ENCODE measurements at regions not wholly inside any gene's neighbourhood (a gene's known extent, or its start where the extent isn't known, plus 50 kb on each side); places are given as distances from the start of the nearest gene placed in this dataset.
"Not testable (repeated sequence)": the region's sequence is repeated elsewhere in the genome, so short reads cannot be mapped to it uniquely, and the experiment has no call there.

DNA sequence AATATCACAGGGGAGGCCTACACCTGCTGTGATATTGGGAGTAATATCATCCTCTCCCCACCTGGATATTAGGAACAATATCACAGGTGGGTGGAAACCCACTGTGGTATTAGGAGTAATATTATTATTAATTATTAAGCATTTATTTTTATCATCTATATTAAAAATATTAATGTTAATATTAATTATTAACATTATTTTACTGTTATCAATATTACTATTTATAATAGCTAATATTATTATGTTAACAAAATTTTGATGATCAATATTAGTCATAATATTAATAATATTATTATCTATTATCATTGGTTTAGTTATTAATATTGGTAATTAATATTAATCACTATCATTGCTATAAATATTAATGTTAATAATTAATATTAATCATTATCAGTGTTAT lies 161.1 kb upstream of the API5 start:
- H3K4me3 ChIP-seq (replicated peaks in 1 of 4; ENCODE audit: control extremely low read depth in 1 of 4, insufficient read depth in 1 of 4, low read depth in 3 of 4, low read length in 4 of 4), result no peak overlapping the region
- H3K79me2 ChIP-seq (ENCODE audit: control insufficient read depth, insufficient read depth, low read length), result no peaks in the 10 kb centered on the region
- no peaks in the 10 kb centered on the region for H3K27me3 ChIP-seq (ENCODE audit: control insufficient read depth, insufficient read depth, low read length)
- H4K20me1 ChIP-seq (ENCODE audit: control insufficient read depth, extremely low read depth, insufficient read depth, low read length), result no peaks in the 10 kb centered on the region
- TF ChIP-seq EZH2 (IDR thresholded peaks at IDR 0.05; ENCODE audit: low read length, missing control alignments), result no peak
- TF ChIP-seq, protein P1, sequence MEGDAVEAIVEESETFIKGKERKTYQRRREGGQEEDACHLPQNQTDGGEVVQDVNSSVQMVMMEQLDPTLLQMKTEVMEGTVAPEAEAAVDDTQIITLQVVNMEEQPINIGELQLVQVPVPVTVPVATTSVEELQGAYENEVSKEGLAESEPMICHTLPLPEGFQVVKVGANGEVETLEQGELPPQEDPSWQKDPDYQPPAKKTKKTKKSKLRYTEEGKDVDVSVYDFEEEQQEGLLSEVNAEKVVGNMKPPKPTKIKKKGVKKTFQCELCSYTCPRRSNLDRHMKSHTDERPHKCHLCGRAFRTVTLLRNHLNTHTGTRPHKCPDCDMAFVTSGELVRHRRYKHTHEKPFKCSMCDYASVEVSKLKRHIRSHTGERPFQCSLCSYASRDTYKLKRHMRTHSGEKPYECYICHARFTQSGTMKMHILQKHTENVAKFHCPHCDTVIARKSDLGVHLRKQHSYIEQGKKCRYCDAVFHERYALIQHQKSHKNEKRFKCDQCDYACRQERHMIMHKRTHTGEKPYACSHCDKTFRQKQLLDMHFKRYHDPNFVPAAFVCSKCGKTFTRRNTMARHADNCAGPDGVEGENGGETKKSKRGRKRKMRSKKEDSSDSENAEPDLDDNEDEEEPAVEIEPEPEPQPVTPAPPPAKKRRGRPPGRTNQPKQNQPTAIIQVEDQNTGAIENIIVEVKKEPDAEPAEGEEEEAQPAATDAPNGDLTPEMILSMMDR (conservative IDR thresholded peaks at IDR 0.05 in 1 of 2, IDR thresholded peaks at IDR 0.05 in 1 of 2; ENCODE audit: low read depth in 1 of 2, low read length in 2 of 2), result no peak
- no peak overlapping the region for H3K27ac ChIP-seq (ENCODE audit: insufficient read depth, low read length)
- DNase-seq (ENCODE audit: low read depth in 2 of 2), result no peak
- no peak overlapping the region for H2AFZ ChIP-seq (ENCODE audit: low read length)
- no peaks in the 10 kb centered on the region for H3K36me3 ChIP-seq (ENCODE audit: control insufficient read depth, insufficient read depth, low read length)
- no peaks in the 10 kb centered on the region for H3K4me1 ChIP-seq (ENCODE audit: control insufficient read depth, extremely low read depth, insufficient read depth, low read length)
- H3K4me2 ChIP-seq (ENCODE audit: extremely low read depth, insufficient read depth, low read length), result no peak overlapping the region
- no peaks in the 10 kb centered on the region for H3K9me3 ChIP-seq (ENCODE audit: control insufficient read depth, insufficient read depth, low read depth, low read length)
- no peak overlapping the region for H3K9ac ChIP-seq (ENCODE audit: insufficient read depth, low read length)

GRCh38 chr11:43164831-43165230 lies 147.0 kb upstream of the API5 start:
- no peak for TF ChIP-seq EZH2 (IDR thresholded peaks at IDR 0.05; ENCODE audit: low read length, missing control alignments)
- TF ChIP-seq, protein P1 (conservative IDR thresholded peaks at IDR 0.05 in 1 of 2, IDR thresholded peaks at IDR 0.05 in 1 of 2; ENCODE audit: low read depth in 1 of 2, low read length in 2 of 2), result no peak

GRCh38 chr11:43165393-43165792 lies 146.4 kb upstream of the API5 start:
- not testable (repeated sequence) for H3K9me3 ChIP-seq (ENCODE audit: control insufficient read depth, insufficient read depth, low read depth, low read length); H3K4me2 ChIP-seq (ENCODE audit: extremely low read depth, insufficient read depth, low read length)

More at GRCh38 chr11:43164831-43165230, 147.0 kb upstream of the API5 start:
- no peaks in the 10 kb centered on the region for H3K4me1 ChIP-seq (ENCODE audit: control insufficient read depth, extremely low read depth, insufficient read depth, low read length)
- H4K20me1 ChIP-seq (ENCODE audit: control insufficient read depth, extremely low read depth, insufficient read depth, low read length), result no peaks in the 10 kb centered on the region
- no peak overlapping the region for H3K4me2 ChIP-seq (ENCODE audit: extremely low read depth, insufficient read depth, low read length)
- no peaks in the 10 kb centered on the region for H3K36me3 ChIP-seq (ENCODE audit: control insufficient read depth, insufficient read depth, low read length)
- H3K9ac ChIP-seq (ENCODE audit: insufficient read depth, low read length), result no peak overlapping the region
- no peaks in the 10 kb centered on the region for H3K79me2 ChIP-seq (ENCODE audit: control insufficient read depth, insufficient read depth, low read length)
- H2AFZ ChIP-seq (ENCODE audit: low read length), result no peak overlapping the region
- H3K27me3 ChIP-seq (ENCODE audit: control insufficient read depth, insufficient read depth, low read length), result no peaks in the 10 kb centered on the region
- no peak overlapping the region for H3K4me3 ChIP-seq (replicated peaks in 1 of 4; ENCODE audit: control extremely low read depth in 1 of 4, insufficient read depth in 1 of 4, low read depth in 3 of 4, low read length in 4 of 4)
- H3K9me3 ChIP-seq (ENCODE audit: control insufficient read depth, insufficient read depth, low read depth, low read length), result no peaks in the 10 kb centered on the region
- no peak overlapping the region for H3K27ac ChIP-seq (ENCODE audit: insufficient read depth, low read length)
- DNase-seq (ENCODE audit: low read depth in 2 of 2), result no peak

DNA sequence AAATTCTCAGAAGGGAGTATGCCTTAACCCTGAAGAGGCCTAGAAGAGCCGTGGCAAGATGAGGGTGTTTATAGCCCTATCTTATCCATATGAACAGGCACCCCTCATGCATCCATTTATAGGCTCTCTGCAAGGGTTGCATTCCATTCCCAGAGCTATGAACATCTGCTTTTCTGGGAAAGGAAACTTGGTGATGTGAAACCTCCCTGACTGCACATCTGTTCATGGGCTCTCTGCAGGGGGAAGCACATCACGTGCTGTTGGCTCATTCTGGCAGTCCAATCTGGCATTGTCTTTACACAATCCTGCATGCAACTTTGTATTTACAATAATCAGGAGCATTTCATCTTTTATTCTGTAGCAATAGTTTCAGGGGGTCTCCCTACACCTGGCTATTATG lies 143.6 kb upstream of the API5 start:
- H3K36me3 ChIP-seq (ENCODE audit: control insufficient read depth, insufficient read depth, low read length); H3K9me3 ChIP-seq (ENCODE audit: control insufficient read depth, insufficient read depth, low read depth, low read length); DNase-seq (ENCODE audit: low read depth in 2 of 2); H3K9ac ChIP-seq (ENCODE audit: insufficient read depth, low read length); H2AFZ ChIP-seq (ENCODE audit: low read length); H3K79me2 ChIP-seq (ENCODE audit: control insufficient read depth, insufficient read depth, low read length); H3K27me3 ChIP-seq (ENCODE audit: control insufficient read depth, insufficient read depth, low read length); H3K27ac ChIP-seq (ENCODE audit: insufficient read depth, low read length); H4K20me1 ChIP-seq (ENCODE audit: control insufficient read depth, extremely low read depth, insufficient read depth, low read length); H3K4me3 ChIP-seq (replicated peaks in 1 of 4; ENCODE audit: control extremely low read depth in 1 of 4, insufficient read depth in 1 of 4, low read depth in 3 of 4, low read length in 4 of 4); H3K4me1 ChIP-seq (ENCODE audit: control insufficient read depth, extremely low read depth, insufficient read depth, low read length); H3K4me2 ChIP-seq (ENCODE audit: extremely low read depth, insufficient read depth, low read length): not testable (repeated sequence)

More at GRCh38 chr11:43165393-43165792, 146.4 kb upstream of the API5 start:
- H4K20me1 ChIP-seq (ENCODE audit: control insufficient read depth, extremely low read depth, insufficient read depth, low read length); DNase-seq (ENCODE audit: low read depth in 2 of 2); H2AFZ ChIP-seq (ENCODE audit: low read length); H3K36me3 ChIP-seq (ENCODE audit: control insufficient read depth, insufficient read depth, low read length); H3K4me1 ChIP-seq (ENCODE audit: control insufficient read depth, extremely low read depth, insufficient read depth, low read length); H3K27ac ChIP-seq (ENCODE audit: insufficient read depth, low read length); H3K9ac ChIP-seq (ENCODE audit: insufficient read depth, low read length); H3K4me3 ChIP-seq (replicated peaks in 1 of 4; ENCODE audit: control extremely low read depth in 1 of 4, insufficient read depth in 1 of 4, low read depth in 3 of 4, low read length in 4 of 4); H3K27me3 ChIP-seq (ENCODE audit: control insufficient read depth, insufficient read depth, low read length); H3K79me2 ChIP-seq (ENCODE audit: control insufficient read depth, insufficient read depth, low read length): not testable (repeated sequence)
